Hypothalamus (tissue), 51 donors: ENCODE measurements at regions not wholly inside any gene's neighbourhood (a gene's known extent, or its start where the extent isn't known, plus 50 kb on each side); places are given as distances from the start of the nearest gene placed in this dataset.
A peak's percentile ranks its signal among the peaks of the same experiment; 100 is the strongest.
"Not testable (repeated sequence)": the region's sequence is repeated elsewhere in the genome, so short reads cannot be mapped to it uniquely, and the experiment has no call there.

Experiments used
- DNase-seq, 51 donors: peaks; one replicate each; lab custom pipeline; 2025; lab: John Stamatoyannopoulos, UW

DNA sequence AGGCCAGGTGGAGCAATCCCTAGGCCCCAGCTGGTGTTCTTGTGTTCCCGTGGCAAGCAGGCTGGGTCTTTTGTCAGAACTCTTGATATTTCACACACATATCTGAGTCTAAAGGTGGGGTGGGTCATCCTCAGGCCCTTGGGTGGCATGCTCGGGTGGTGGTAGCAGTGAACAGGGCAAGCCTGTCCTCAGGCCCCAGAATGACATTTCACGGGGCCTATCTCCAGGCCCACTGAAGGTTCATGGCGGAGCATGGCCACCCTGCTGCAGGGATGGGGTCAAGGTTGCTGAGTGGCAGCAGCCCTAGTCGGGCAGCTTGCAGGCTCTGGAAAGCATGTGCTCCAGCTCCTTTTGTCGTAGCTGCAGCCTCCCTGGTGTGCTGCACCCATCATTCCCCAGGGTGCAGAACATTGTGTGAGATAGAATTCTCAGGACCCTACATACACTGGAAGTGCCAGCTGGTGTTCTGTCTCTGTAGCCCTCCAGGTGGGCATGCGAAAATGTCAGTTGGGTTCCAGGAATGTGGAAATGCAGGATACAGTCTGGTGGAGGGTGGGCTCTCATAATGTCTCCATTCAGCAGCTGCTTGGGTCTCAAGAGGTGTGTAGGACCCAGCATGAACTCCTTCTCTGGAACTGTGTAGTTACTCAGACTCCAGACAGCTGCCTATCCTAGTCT lies 1571.8 kb downstream of the STIM2 start:
- no peak for DNase-seq

DNA sequence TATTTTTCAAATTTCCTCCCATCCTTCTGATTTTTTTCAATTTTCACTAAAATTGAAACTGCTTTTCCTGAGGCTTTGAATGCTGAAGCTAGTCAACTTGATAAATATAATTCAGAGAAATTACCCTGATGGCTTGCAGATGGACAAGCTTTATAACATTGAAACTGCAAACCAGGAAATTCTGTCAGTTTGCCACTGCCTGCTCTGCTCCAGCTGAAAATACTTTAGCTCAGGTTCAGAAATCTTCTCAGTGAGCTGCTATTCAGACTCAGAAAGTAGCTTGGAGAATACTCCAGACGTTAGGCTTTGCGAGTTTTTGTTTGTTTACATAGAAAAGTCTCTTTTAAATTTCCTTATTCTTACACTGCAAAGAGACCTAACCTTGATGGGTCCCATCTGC lies 1574.7 kb downstream of the STIM2 start:
- DNase-seq, result no peak

- DNase-seq, result no peak
Observed at GRCh38 chr4:28436191-28437080, 1575.8 kb downstream of the STIM2 start.

- DNase-seq, result no peak
Observed at GRCh38 chr4:28443371-28443770, 1582.7 kb downstream of the STIM2 start.

DNA sequence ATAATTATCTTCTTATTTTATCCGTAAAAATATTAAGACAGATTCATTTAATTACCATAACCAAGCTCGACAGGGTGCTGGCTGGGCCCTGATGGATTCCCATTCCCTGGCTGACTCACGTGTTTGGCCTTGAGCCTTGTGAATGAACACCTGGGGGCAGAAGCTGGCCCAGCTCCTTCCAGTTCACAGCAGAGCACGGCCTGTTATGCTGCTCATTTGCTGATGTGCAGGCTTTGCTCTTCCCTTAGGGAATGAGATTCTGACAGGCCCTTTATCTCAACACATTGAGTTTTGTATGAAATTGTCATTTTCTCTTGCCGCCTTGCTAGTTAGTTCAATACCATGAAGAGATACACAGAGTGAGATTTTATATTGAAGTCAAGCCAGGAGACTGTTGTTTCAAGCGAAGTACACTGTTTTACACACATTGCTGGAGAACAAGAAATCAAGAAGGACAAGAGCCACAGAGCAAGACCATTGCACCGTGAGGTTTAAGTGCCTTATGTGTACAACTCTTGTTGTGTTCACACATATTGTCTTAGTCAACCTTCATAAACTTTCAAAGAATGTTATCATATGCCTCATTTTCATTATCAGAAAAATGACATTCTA lies 1583.3 kb downstream of the STIM2 start:
- peak in 4 of 51 donors; percentile 0 to 8 (median 3) for DNase-seq

DNA sequence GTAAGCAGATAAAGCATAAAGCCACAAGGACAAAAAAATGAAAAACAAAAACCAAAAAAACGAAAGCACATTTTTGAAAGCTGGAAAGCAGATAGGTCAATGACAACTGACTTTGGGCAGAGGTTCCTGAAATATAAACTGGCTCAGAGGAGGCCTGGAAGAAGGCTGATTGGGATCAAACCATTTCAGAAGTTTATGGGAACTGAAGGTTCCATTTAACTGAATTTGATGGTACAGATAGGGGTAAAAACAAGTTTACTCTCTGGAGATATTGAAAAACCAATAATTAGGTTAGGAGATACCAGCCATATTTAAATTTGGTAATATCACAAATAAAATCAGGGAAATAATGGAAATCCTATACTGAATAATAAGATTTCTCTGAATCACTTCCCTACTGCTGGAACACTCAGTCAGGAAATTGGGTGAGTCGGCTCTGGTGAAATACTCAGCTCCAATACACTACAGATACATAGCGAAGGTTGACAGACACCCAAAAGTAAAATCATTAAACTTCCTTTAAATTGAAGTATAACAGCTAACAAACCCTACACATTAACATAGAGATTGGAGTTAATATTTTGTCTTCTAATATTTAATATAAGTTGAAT lies 1584.3 kb downstream of the STIM2 start:
- DNase-seq, result no peak

DNA sequence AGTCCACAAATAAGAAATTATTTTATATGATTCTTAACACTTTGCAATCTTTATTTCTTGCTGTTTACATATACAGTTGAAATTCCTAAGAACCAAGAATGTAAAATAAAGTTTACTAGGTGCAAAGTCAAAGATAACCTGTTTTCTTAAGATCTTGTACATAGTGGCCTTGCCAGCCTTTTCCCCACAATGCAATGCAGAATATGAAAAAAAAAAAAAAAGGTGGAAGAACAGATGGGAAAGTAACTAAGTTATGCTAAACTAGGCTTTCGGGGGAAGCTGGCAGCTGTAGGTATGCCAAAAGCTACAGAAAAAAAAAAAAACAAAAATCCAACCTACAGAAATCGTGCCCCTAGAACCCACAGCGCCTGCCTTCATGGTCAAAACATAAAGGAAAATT lies 1588.4 kb downstream of the STIM2 start:
- no peak for DNase-seq

DNA sequence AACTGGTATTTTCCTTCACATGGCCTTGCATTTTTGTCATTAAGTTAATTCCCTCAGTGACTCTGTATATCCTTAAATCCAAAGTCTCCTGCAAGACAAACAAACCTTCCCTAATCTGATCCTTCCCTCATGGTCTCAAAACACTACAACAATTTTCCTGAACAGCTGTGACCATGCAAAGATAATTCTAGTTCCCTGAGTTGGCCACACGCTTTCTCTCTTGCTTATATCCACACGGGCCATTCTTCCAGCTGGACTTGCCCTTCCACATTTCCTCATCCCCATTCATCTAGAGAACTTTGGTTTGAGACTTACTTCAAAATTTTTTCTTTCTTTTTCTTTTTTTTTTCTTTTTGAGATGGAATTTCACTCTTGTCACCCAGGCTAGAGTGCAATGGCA lies 1590.7 kb downstream of the STIM2 start:
- no peak for DNase-seq

GRCh38 chr4:28462766-28463700 lies 1602.4 kb downstream of the STIM2 start:
- DNase-seq, result no peak

DNA sequence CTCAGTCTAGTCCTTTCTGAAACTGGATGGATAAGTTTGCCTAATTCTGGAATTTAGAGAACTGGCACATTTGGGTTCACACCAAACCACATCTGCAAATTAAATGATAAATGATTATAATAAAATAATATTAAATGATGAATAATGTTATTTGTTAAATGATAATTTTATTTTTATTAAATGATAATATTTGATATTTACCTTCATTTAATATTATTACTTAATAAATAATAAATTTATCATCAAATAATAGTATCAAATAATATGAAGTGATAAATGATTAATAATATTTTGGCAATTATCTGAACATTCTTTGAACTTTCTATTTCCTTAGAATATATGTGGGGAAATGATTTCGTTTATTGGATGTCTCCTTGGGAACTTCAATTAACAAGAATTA lies 1604.2 kb downstream of the STIM2 start:
- no peak for DNase-seq

DNA sequence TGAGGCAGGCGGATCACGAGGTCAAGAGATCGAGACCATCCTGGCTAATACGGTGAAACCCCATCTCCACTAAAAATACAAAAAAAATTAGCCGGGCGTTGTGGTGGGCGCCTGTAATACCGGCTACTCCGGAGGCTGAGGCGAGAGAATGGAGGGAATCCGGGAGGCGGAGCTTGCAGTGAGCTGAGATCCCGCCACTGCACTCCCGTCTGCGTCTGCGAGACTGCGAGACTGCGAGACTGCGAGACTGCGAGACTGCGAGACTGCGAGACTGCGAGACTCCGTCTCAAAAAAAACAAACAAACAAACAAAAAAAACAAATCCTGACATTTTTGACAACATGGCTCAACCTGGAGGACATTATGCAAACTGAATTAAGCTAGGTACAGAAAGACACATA lies 1606.2 kb downstream of the STIM2 start:
- not testable (repeated sequence) for DNase-seq

- DNase-seq, result no peak
Observed at GRCh38 chr4:28469387-28469786, 1608.7 kb downstream of the STIM2 start.

DNA sequence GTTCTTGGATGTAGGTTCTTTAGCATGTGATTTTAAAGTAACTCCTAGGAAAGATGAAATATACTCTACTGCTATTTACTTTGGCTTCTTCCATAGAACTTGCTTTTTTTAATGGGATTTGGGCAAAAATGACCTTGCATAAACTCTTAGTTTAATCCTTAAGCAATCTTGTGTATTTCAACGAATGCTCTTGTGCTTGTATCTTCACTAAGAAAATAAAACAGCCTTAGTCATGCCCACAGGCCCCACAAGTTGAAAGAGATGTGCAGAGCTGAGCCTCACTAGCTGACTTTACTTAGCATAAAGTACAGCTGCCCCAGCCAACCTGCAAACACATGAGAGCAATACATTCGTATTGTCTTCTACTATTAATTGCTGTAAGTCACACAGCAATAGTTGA lies 1609.2 kb downstream of the STIM2 start:
- DNase-seq, result no peak

GRCh38 chr4:28475381-28475780 lies 1614.7 kb downstream of the STIM2 start:
- no peak for DNase-seq

DNA sequence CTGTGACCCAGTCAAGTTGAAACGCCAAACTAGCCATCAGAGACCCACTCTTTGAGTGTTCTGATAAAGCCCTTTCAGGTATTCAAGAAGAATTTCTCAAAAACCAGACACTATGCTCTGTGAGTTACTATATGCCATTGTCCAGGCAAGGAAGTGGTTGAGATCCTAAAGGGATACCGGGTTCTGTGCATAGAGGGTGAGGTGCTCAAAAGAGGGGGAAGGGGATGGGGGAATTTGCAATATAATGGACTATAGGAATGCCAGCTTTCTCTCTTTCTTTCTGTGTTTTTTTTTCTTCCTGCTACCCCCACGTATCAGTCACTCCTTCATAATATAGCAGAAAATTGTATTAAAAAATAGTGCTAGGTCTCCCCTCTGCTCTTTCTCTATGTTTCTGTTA lies 1619.0 kb downstream of the STIM2 start:
- DNase-seq, result no peak

DNA sequence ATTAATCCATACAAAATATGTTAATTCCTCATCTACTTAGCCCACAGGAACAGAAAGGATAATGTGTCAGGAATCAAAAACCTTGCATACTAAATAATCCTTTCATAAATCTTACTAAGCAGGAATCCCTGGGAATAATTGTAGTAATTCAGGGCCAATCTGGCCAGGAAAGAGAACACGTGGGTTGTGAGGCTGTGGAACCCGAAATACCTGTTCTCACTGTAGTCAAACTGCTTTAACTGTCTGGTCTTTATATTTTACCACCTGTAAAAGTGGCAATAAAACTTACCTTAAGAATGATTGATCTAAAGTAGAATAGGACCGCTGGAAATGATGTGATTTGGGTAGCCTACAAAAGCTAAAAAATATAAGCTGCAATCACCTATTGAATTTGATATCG lies 1620.9 kb downstream of the STIM2 start:
- no peak for DNase-seq

GRCh38 chr4:28482580-28483270 lies 1622.1 kb downstream of the STIM2 start:
- no peak for DNase-seq

DNA sequence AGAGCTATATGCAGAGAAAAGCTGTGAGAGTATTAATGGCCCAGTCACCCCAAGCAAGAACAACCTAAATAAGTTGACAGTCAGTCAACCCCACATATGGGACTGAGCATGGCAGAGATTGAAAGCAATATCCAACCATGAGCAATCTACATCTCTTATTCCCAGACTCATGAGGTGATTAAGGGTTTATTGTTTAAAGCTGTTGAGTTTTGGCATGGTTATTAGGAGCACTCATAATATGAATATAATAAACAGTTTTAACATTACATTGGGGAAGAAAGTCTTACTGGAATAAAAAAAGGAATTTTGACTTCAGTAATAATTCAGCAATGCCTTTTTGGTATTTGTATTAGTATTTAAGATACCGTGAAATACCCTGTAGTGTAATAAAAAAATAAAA lies 1627.4 kb downstream of the STIM2 start:
- no peak for DNase-seq

DNA sequence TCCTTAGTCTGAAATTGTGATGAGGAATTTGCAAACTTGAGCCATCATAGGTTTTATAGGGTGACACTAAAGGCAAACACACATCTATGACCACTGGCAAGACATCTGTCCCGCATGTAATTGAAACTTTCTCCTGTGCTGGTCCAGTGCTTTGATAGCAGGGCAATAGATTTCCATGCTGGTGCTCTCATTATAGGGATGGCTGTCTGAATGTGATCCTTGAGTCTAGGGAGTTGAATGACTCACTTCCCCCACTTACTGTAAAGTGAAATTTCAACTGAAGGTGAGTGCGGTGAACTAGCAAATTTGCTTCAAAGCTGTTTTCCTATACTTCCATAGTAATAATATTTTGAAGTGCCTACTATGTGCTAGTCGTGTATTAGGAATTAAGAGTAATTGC lies 1630.0 kb downstream of the STIM2 start:
- DNase-seq, result no peak

GRCh38 chr4:28505064-28505463 lies 1644.4 kb downstream of the STIM2 start:
- no peak for DNase-seq
